GM12873 (cell line): ENCODE measurements at regions not wholly inside any gene's neighbourhood (a gene's known extent, or its start where the extent isn't known, plus 50 kb on each side); places are given as distances from the start of the nearest gene placed in this dataset.

ENCODE experiments used
- TF ChIP-seq, protein P1 (sequence below): IDR thresholded peaks from 2 replicates; pipeline ENCODE4 v1.5.1; 2012; ENCODE audit warnings: low read depth, mild to moderate bottlenecking, moderate library complexity, low read length, control low read depth; ENCODE audit not compliant: insufficient read depth; ENCODE audit errors: missing control alignments

DNA sequence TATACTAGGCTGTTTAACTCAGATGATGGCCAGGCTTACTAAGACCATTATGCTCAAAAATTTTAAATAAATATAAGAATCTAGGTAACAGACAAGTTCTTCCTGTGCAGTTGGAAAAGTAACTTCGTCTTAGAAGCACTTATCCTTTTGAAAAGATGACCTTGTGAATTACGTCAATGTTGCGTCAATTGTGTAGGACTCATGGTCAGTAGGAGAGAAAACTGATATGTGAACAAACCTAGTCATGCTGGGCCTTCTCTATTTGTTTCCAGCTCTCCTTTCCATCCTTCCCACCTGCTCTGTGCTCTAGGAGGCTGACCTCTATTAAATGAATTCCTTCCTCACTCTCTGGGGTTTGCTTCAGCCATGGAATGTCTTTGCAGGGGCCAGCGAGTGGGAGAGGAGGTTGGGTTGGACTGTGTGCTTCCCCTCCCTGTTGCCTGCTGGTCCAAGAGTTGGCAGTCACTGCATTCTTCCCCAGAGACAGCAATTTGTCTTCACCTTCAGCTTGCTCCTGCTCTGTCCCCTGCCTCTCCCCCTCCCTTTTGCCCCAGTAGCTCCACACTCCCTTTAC is 128.0 kb upstream of the TNFAIP3 start:
- TF ChIP-seq, protein P1, sequence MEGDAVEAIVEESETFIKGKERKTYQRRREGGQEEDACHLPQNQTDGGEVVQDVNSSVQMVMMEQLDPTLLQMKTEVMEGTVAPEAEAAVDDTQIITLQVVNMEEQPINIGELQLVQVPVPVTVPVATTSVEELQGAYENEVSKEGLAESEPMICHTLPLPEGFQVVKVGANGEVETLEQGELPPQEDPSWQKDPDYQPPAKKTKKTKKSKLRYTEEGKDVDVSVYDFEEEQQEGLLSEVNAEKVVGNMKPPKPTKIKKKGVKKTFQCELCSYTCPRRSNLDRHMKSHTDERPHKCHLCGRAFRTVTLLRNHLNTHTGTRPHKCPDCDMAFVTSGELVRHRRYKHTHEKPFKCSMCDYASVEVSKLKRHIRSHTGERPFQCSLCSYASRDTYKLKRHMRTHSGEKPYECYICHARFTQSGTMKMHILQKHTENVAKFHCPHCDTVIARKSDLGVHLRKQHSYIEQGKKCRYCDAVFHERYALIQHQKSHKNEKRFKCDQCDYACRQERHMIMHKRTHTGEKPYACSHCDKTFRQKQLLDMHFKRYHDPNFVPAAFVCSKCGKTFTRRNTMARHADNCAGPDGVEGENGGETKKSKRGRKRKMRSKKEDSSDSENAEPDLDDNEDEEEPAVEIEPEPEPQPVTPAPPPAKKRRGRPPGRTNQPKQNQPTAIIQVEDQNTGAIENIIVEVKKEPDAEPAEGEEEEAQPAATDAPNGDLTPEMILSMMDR: no peak

DNA sequence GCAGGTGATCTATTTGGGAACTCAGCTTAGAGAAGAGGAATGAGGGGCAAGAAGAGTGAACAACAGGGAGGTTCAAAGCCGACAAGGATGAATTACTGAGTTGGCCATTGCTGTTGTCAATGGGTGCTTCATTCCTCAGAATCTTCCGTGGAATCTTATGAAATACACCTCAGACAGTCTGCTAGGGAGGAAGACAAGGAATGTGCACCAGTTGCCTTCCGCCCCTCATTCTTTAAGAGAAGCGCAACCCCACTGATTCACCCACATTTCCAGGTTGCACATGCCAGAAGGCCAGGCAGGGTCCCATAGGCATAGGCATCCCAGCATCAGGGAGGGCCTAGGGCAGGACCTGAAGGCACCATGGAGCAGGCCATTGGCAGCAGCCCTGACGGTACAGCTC is 127.5 kb upstream of the TNFAIP3 start:
- TF ChIP-seq, protein P1: no peak

DNA sequence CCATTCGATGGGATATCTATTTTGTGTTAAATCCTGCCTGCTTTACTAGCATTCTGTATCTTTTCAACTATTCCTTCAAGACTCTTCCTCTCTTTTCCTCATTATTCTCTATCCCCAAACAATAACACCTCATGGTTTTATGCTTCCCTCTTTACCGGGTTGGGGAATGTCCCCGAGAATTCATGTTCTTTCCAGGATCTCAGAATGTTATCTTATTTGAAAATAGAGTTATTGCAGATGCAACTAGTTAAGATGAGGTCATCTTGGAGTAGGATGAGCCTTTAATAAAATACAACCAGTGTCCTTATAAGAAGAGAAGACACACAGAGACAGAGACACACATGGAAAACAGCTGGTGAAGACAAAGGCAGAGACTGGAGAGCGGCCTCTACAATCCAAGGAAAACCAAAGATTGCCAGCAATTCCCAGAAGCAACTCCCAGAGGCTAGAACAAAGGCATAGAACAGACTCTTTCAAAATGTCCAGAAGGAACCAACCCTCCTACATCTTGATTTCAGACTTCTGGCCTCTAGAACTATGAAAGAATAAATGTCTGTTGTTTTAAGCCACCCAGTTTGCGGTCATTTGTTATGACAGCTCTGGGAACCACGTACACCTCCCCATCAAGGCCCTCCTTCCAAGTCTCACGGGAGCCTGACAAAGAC is 126.8 kb upstream of the TNFAIP3 start:
- TF ChIP-seq, protein P1: no peak

DNA sequence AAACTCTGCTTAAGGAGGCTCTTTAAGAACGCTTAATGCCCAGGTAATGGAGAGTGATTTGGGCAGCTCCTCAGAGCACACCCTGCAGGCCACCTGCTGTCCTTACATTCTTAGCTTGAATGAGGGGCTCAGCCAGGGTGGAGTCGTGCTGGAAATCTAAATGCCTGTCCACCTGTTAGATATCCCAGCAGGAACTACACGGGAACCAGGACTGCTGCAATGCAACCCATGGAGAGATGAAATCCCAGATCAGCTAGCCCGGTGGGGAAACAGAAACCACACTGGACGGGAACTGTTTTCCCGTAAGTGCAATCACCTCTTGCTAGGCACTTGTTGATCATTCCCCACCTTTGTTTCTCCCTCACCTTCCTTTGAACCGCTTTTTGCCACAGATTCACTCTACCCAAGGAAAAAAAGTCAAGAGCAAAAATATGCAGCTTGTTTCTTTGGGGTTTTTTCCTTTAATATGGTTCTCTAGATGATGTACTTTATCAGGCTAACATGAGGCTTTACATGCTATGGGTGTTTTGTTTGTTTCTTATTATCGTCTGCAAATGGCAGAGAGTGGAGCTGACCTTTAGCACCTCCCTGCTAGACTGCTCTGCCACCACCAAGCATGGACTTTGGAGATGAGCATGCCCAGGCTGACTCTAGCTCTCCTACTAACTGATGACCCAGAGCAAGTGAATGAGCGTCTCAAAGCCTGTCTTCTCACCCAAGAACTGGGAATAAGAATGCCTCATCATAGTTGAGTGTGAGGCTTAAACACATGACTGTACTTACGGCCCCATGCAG is 125.9 kb upstream of the TNFAIP3 start:
- TF ChIP-seq, protein P1: peak; percentile 36

DNA sequence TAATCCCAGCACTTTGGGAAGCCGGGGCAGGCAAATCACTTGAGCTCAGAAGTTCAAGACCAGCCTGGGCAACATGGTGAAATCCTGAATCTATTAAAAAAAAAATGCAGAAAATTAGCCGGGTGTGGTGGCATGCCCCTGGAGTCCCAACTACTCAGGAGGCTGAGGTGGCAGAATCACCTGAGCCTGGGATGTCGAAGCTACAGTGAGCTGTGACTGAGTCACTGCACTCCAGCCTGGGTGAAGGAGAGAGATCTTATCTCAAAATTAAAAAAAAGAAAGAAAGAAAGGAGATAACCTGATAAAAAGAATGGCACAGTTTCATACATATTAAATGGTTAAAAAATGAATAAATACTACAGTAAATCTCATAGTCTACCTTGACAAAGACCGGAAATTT is 123.6 kb upstream of the TNFAIP3 start:
- TF ChIP-seq, protein P1: no peak

DNA sequence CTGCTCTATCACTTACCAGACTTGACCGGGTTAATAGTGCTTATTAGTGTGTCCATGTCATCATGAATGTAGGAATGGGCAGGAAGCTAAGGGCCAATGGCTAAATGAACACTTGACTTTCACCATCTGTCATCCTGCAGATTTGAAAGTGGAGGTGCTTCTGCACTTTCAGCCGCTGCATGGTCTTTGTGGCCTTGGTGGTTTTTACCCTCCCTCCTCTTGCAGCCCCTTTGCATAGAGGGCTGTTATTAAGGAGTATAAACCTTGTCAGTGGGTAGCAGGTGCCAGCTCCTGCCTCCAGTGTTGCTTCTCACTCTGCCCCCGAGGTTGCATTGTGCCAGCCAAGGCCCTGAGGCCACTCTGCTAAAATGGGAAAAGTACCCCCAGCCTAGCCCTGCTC is 122.2 kb upstream of the TNFAIP3 start:
- TF ChIP-seq, protein P1: no peak

DNA sequence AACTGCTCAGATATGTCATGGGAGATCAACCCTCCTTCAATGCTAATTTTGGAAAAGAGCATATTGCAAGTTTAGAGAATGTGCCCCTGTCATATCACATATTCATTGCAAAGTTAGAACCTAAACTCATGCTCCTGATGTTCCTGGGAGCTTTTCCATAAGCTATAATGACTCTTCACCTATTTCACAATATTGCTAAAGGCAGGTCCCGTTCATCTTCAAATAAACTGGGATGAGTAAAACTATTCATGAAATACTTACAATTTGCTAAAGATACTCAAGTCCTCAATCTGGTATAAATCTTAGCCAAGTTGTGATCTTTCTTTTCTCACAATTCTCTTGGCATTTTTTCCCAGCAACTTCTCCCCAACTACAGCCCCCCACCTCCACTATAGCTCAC is 121.7 kb upstream of the TNFAIP3 start:
- TF ChIP-seq, protein P1: no peak
